ENCODE measurements at regions not wholly inside any gene's neighbourhood (a gene's known extent, or its start where the extent isn't known, plus 50 kb on each side); places are given as distances from the start of the nearest gene placed in this dataset.

GRCh38 chr5:52725065-52725746, 62.5 kb upstream of the ITGA1 start:
- Histone ChIP-seq H3F3A (ENCODE audit: insufficient read depth, low read length, poor library complexity, severe bottlenecking) (no peaks in the 10 kb centered on the region), H3K9me2 (ENCODE audit: insufficient read depth, low read length) (no peaks in the 10 kb centered on the region), H3K4me2 (ENCODE audit: low read length) (no peak overlapping the region), H3K9me3 (ENCODE audit: low read length) (no peaks in the 10 kb centered on the region), H3K36me3 (ENCODE audit: insufficient read depth, low read length) (no peaks in the 10 kb centered on the region), H2AFZ (ENCODE audit: low read depth, low read length) (no peak overlapping the region), H3K9ac (ENCODE audit: low read length) (no peak overlapping the region), H3K27me3 (ENCODE audit: insufficient read depth, low read depth, low read length) (no peaks in the 10 kb centered on the region), H3K79me2 (replicated peaks; ENCODE audit: insufficient read depth, low read length) (no peaks in the 10 kb centered on the region), H3K4me3 (ENCODE audit: low read length) (no peak overlapping the region), H4K20me1 (ENCODE audit: insufficient read depth) (no peaks in the 10 kb centered on the region), H3K27ac (ENCODE audit: low read length) (no peak overlapping the region)
- TF ChIP-seq SMC3 (conservative IDR thresholded peaks at IDR 0.05; ENCODE audit: poor library complexity) (no peak), RAD21 (conservative IDR thresholded peaks at IDR 0.05) (no peak), EZH2 (IDR thresholded peaks at IDR 0.05; ENCODE audit: borderline replicate concordance, insufficient read depth, low read length, poor library complexity, severe bottlenecking) (no peak), POLR2AphosphoS5 (IDR thresholded peaks at IDR 0.05) (no peak), TAF1 (IDR thresholded peaks at IDR 0.05; ENCODE audit: low read depth) (no peak), EP300 (conservative IDR thresholded peaks at IDR 0.05; ENCODE audit: poor library complexity, severe bottlenecking) (no peak), MXI1 (conservative IDR thresholded peaks at IDR 0.05; ENCODE audit: poor library complexity, severe bottlenecking) (no peak), CTCF (IDR thresholded peaks at IDR 0.05; ENCODE audit: poor library complexity, severe bottlenecking) (no peak), REST (IDR thresholded peaks at IDR 0.05; ENCODE audit: borderline replicate concordance) (no peak)

- TF ChIP-seq SMC3 (conservative IDR thresholded peaks at IDR 0.05; ENCODE audit: poor library complexity): no peak
- no peak for TF ChIP-seq EP300 (conservative IDR thresholded peaks at IDR 0.05; ENCODE audit: poor library complexity, severe bottlenecking)
- TF ChIP-seq POLR2AphosphoS5 (IDR thresholded peaks at IDR 0.05): no peak
- TF ChIP-seq MXI1 (conservative IDR thresholded peaks at IDR 0.05; ENCODE audit: poor library complexity, severe bottlenecking): no peak
- TF ChIP-seq EZH2 (IDR thresholded peaks at IDR 0.05; ENCODE audit: borderline replicate concordance, insufficient read depth, low read length, poor library complexity, severe bottlenecking): no peak
- TF ChIP-seq REST (IDR thresholded peaks at IDR 0.05; ENCODE audit: borderline replicate concordance): no peak
- no peak for TF ChIP-seq TAF1 (IDR thresholded peaks at IDR 0.05; ENCODE audit: low read depth)
- no peak for TF ChIP-seq RAD21 (conservative IDR thresholded peaks at IDR 0.05)
- TF ChIP-seq CTCF (IDR thresholded peaks at IDR 0.05; ENCODE audit: poor library complexity, severe bottlenecking): no peak
- no peak overlapping the region for H3K27ac ChIP-seq (ENCODE audit: low read length)
- no peaks in the 10 kb centered on the region for H4K20me1 ChIP-seq (ENCODE audit: insufficient read depth)
- no peaks in the 10 kb centered on the region for H3F3A ChIP-seq (ENCODE audit: insufficient read depth, low read length, poor library complexity, severe bottlenecking)
- H3K79me2 ChIP-seq (replicated peaks; ENCODE audit: insufficient read depth, low read length): no peaks in the 10 kb centered on the region
- no peaks in the 10 kb centered on the region for H3K9me3 ChIP-seq (ENCODE audit: low read length)
- H3K9ac ChIP-seq (ENCODE audit: low read length): no peak overlapping the region
- H3K4me2 ChIP-seq (ENCODE audit: low read length): no peak overlapping the region
- H3K4me3 ChIP-seq (ENCODE audit: low read length): no peak overlapping the region
- no peaks in the 10 kb centered on the region for H3K27me3 ChIP-seq (ENCODE audit: insufficient read depth, low read depth, low read length)
- H3K36me3 ChIP-seq (ENCODE audit: insufficient read depth, low read length): no peaks in the 10 kb centered on the region
- no peak overlapping the region for H2AFZ ChIP-seq (ENCODE audit: low read depth, low read length)
- no peaks in the 10 kb centered on the region for H3K9me2 ChIP-seq (ENCODE audit: insufficient read depth, low read length)
Measured at GRCh38 chr5:52725808-52726207, 61.9 kb upstream of the ITGA1 start.
